Uterus (tissue), 2 donors: ENCODE measurements at regions not wholly inside any gene's neighbourhood (a gene's known extent, or its start where the extent isn't known, plus 50 kb on each side); places are given as distances from the start of the nearest gene placed in this dataset.

Experiments
- POLR2A ChIP-seq, 2 donors: fragments of 450-650 bp; IDR thresholded peaks; one replicate each; pipeline ENCODE4 v1.6.1; 2016; ENCODE audit warnings: antibody characterized with exemption in 2 of 2, mild to moderate bottlenecking in 1 of 2, moderate library complexity in 1 of 2
- TF ChIP-seq, protein P1 (sequence below), 4 experiments: fragments of 200-600 bp in 2 of 4; fragments of 450-650 bp in 2 of 4; sonication (generic) in 2 of 4; IDR thresholded peaks; one replicate each; pipeline ENCODE4 v1.5.1; 2016 to 2019; ENCODE audit warnings: antibody characterized with exemption in 4 of 4, mild to moderate bottlenecking in 2 of 4, moderate library complexity in 1 of 4

DNA sequence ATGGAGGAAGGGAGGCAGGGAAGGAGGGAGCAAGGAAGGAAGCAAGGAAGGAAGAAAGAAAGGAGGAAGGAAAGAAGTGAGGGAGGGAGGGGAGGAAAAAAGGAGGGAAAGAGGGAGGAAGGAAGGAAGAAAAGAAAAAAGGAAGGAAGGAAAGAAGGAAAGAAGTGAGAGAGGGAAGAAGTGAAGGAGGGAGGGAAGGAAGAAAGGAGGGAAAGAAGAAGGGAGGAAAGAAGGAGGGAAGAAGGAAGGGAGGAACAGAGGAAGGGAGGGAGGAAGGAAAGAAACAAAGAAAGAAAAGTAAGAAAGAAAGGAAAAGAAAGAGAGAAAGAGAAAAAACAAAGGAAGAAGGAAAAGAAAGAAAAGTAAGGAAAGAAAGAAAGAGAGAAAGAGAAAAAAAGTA lies 183.0 kb upstream of the SLC24A5 start:
- TF ChIP-seq POLR2A (IDR thresholded peaks at IDR 0.05), result no peak
- TF ChIP-seq, protein P1, sequence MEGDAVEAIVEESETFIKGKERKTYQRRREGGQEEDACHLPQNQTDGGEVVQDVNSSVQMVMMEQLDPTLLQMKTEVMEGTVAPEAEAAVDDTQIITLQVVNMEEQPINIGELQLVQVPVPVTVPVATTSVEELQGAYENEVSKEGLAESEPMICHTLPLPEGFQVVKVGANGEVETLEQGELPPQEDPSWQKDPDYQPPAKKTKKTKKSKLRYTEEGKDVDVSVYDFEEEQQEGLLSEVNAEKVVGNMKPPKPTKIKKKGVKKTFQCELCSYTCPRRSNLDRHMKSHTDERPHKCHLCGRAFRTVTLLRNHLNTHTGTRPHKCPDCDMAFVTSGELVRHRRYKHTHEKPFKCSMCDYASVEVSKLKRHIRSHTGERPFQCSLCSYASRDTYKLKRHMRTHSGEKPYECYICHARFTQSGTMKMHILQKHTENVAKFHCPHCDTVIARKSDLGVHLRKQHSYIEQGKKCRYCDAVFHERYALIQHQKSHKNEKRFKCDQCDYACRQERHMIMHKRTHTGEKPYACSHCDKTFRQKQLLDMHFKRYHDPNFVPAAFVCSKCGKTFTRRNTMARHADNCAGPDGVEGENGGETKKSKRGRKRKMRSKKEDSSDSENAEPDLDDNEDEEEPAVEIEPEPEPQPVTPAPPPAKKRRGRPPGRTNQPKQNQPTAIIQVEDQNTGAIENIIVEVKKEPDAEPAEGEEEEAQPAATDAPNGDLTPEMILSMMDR (IDR thresholded peaks at IDR 0.05), result no peak
